ENCODE measurements at regions not wholly inside any gene's neighbourhood (a gene's known extent, or its start where the extent isn't known, plus 50 kb on each side); places are given as distances from the start of the nearest gene placed in this dataset.

DNA sequence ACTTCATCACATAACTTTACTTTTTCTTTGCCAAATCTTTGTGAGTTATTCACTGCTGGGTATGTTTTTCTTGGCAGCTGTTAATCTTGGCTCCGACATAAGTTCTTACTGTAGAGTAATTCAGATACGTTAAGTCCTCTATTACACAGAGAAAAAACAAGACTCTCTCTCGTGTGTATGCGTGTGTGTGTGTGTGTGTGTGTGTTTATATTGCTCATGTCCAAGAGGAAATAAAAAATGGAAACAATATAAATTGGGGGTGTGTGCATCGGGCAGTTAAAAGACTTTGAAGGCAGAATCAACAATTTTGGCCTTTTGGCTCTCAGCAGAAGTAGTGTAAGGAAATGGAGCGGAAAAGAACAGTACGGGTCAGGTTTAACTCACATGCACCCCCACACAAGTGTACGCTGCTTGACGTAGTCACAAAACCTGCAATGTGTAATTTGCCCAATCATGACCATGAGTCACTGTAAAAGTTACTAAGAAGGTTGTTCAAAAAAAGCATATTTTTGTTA lies 67.2 kb upstream of the IFNE start:
- Histone ChIP-seq H3K27me3 (no peaks in the 10 kb centered on the region), H3K36me3 (no peaks in the 10 kb centered on the region), H3K9me3 (no peaks in the 10 kb centered on the region), H3K27ac (no peak overlapping the region), H3K4me1 (no peaks in the 10 kb centered on the region), H3K4me3 (no peak overlapping the region)
- DNase-seq: no peak
- intact Hi-C loops (cut with DNase I; ENCODE audit: low total_unique reads): no loop called here
- no peak for TF ChIP-seq POLR2A (IDR thresholded peaks at IDR 0.05)
- TF ChIP-seq, protein P1, sequence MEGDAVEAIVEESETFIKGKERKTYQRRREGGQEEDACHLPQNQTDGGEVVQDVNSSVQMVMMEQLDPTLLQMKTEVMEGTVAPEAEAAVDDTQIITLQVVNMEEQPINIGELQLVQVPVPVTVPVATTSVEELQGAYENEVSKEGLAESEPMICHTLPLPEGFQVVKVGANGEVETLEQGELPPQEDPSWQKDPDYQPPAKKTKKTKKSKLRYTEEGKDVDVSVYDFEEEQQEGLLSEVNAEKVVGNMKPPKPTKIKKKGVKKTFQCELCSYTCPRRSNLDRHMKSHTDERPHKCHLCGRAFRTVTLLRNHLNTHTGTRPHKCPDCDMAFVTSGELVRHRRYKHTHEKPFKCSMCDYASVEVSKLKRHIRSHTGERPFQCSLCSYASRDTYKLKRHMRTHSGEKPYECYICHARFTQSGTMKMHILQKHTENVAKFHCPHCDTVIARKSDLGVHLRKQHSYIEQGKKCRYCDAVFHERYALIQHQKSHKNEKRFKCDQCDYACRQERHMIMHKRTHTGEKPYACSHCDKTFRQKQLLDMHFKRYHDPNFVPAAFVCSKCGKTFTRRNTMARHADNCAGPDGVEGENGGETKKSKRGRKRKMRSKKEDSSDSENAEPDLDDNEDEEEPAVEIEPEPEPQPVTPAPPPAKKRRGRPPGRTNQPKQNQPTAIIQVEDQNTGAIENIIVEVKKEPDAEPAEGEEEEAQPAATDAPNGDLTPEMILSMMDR (IDR thresholded peaks at IDR 0.05): no peak

DNA sequence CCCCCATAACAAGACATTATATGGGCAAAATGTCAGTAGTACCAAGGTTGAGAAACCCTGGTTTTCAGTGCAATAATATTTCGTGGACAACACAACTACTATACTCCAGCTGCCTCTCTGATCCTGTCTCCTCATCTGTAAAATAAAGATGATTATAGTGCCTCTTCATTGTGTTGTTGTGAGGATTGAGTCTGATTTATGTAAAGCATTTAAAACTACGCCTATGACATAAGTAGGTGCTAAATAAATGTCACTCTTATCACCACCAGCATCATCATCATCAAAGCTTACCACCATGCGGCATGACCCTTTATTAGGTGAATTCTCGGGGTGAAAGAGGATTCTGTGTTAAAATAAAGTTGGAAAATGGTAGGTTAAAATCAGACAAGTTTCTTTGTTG lies 67.8 kb upstream of the IFNE start:
- Histone ChIP-seq H3K9me3 (no peaks in the 10 kb centered on the region), H3K4me3 (no peak overlapping the region), H3K27me3 (peaks cover 0 to 5% of the 10 kb centered on the region in 2 donors), H3K36me3 (no peaks in the 10 kb centered on the region), H3K27ac (no peak overlapping the region), H3K4me1 (no peaks in the 10 kb centered on the region)
- no peak for DNase-seq
- TF ChIP-seq POLR2A (IDR thresholded peaks at IDR 0.05): no peak
- TF ChIP-seq, protein P1 (IDR thresholded peaks at IDR 0.05): no peak
- intact Hi-C loops (cut with DNase I; ENCODE audit: low total_unique reads): no loop called here

DNA sequence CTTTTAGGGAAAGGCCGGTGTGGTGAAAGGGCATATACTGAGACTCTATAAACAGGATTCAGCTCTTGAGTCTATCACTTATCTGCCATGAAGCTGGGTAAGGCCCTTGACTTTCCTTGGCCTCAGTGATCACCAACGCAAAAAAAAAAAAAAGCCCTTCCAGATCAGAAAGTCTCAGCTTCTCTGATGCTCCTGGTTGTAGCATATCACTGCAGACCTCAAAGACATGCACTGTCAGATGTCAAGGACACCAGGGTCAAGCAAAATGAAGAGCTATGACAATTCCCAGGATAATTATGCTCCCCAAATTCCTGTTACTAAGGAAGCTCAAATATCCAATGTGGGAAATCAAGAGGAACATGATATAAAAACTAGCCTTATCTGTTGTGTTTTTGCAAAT lies 68.3 kb upstream of the IFNE start:
- intact Hi-C loops (cut with DNase I; ENCODE audit: low total_unique reads): no loop called here
- Histone ChIP-seq H3K9me3 (no peaks in the 10 kb centered on the region), H3K36me3 (no peaks in the 10 kb centered on the region), H3K4me3 (no peak overlapping the region), H3K4me1 (no peaks in the 10 kb centered on the region), H3K27ac (no peak overlapping the region), H3K27me3 (peaks cover 0 to 10% of the 10 kb centered on the region in 2 donors)
- no peak for DNase-seq
- TF ChIP-seq, protein P1 (IDR thresholded peaks at IDR 0.05): no peak
- TF ChIP-seq POLR2A (IDR thresholded peaks at IDR 0.05): no peak

DNA sequence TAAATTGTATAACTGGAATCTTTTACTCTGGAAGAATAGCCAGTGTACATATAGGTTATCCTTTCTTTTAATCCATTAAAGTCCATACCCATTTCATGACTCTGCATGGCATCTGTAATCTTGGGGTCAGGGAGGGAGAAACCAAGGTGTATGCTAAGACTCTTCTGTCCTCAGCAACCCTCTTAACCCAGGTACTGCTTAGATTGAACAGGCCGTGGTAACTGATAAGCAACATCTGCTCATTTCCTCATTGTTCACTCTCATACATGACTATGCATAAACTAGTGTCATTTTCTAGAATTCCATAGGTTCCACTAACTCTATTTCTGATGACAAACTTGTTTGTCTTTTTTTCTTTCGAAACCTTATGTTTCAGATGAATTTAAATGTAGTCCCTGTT lies 69.3 kb upstream of the IFNE start:
- no peaks in the 10 kb centered on the region for H3K36me3 ChIP-seq
- TF ChIP-seq, protein P1 (IDR thresholded peaks at IDR 0.05): no peak
- no peak for TF ChIP-seq POLR2A (IDR thresholded peaks at IDR 0.05)
- intact Hi-C loops (cut with DNase I; ENCODE audit: low total_unique reads): no loop called here
- peaks cover 0 to 10% of the 10 kb centered on the region in 2 donors for H3K27me3 ChIP-seq
- no peaks in the 10 kb centered on the region for H3K4me1 ChIP-seq
- H3K27ac ChIP-seq: no peak overlapping the region
- DNase-seq: no peak
- no peaks in the 10 kb centered on the region for H3K9me3 ChIP-seq
- no peak overlapping the region for H3K4me3 ChIP-seq

DNA sequence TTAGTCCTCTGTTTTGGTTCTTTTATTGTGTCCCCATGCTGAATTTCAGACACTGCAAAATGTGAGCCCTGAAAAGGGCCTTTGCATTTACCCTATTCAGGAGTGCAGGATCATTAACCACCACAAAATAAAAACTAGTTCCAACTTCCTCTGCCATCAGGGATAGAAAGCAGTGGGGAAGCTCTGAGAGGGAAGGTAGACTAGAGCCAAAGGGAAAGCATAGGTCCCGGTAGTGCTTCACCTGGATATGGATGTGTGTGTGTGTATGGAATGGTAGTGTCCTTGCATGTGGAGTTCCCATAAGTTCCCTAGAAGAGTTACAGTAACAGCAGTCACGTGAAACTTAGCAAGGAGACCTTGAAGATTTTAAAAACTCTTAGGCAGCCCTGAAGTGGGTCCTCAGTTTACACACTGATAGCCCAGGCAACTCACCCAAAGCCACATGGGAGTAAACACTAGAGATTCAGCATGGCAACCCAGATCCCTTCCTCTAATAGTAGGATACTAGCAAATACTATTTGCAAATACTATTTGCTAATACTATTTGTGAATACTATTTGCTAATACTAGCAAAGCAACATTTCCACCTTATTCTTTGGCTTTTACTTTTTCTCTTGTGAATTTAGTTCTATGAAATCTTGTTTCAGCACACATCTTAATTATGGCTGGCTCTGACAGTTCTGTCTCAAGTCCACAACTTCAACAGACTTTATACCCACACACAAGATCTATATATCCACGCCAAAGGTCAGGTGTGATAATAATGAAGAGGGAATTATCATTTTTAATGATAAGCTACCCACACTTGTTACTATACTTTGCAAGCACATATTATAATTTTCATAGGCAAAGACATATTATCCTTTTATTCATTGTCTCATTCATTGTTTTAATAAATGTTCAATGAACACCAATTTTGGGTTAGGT lies 70.4 kb upstream of the IFNE start:
- H3K4me3 ChIP-seq: no peak overlapping the region
- peaks cover 0 to 18% of the 10 kb centered on the region in 2 donors for H3K27me3 ChIP-seq
- no peaks in the 10 kb centered on the region for H3K9me3 ChIP-seq
- H3K36me3 ChIP-seq: no peaks in the 10 kb centered on the region
- H3K27ac ChIP-seq: no peak overlapping the region
- H3K4me1 ChIP-seq: no peaks in the 10 kb centered on the region
- TF ChIP-seq, protein P1 (IDR thresholded peaks at IDR 0.05): no peak
- no peak for DNase-seq
- intact Hi-C loops (cut with DNase I; ENCODE audit: low total_unique reads): no loop called here

All from uterus (tissue), 3 donors.